Cardiac muscle cell (in vitro differentiated cells and primary cell): ENCODE measurements at regions not wholly inside any gene's neighbourhood (a gene's known extent, or its start where the extent isn't known, plus 50 kb on each side); places are given as distances from the start of the nearest gene placed in this dataset.

Source experiments
- DNase-seq, 2 donors: peaks; one replicate each; pipeline versions ENCODE4 v3.0.0 to v3.0.0-alpha.2; 2010 to 2017; ENCODE audit warnings: low read depth in 1 of 2, low spot score in 1 of 2
- H3K27ac ChIP-seq: fragments of 200-600 bp; sonication (generic); 2 replicates; pipeline ENCODE4 v1.5.1; 2016
- H3K27me3 ChIP-seq: fragments of 200-600 bp; sonication (generic); 2 replicates; pipeline ENCODE4 v1.6.0; 2016; ENCODE audit warnings: control low read depth
- H3K36me3 ChIP-seq: fragments of 200-600 bp; sonication (generic); 2 replicates; pipeline ENCODE4 v1.5.1; 2016; ENCODE audit warnings: control low read depth
- H3K4me1 ChIP-seq: fragments of 200-600 bp; sonication (generic); 2 replicates; pipeline ENCODE4 v1.8.1; 2017; ENCODE audit warnings: low read depth, mild to moderate bottlenecking, mixed run types
- H3K4me3 ChIP-seq: fragments of 200-600 bp; sonication (generic); 2 replicates; pipeline ENCODE4 v1.5.1; 2016; ENCODE audit warnings: mild to moderate bottlenecking
- H3K9me3 ChIP-seq: fragments of 200-600 bp; sonication (generic); 2 replicates; pipeline ENCODE4 v1.5.1; 2017; ENCODE audit warnings: low read depth, mild to moderate bottlenecking, control low read depth
- TF ChIP-seq, protein P1 (sequence below): IDR thresholded peaks from 2 replicates; pipeline ENCODE4 v1.5.1; 2012; ENCODE audit warnings: low read depth, mild to moderate bottlenecking, low read length

- Histone ChIP-seq H3K27me3 (no peaks in the 10 kb centered on the region), H3K4me3 (no peak overlapping the region), H3K4me1 (peaks cover 29% of the 10 kb centered on the region), H3K27ac (no peak overlapping the region), H3K36me3 (no peaks in the 10 kb centered on the region), H3K9me3 (no peaks in the 10 kb centered on the region)
- TF ChIP-seq, protein P1, sequence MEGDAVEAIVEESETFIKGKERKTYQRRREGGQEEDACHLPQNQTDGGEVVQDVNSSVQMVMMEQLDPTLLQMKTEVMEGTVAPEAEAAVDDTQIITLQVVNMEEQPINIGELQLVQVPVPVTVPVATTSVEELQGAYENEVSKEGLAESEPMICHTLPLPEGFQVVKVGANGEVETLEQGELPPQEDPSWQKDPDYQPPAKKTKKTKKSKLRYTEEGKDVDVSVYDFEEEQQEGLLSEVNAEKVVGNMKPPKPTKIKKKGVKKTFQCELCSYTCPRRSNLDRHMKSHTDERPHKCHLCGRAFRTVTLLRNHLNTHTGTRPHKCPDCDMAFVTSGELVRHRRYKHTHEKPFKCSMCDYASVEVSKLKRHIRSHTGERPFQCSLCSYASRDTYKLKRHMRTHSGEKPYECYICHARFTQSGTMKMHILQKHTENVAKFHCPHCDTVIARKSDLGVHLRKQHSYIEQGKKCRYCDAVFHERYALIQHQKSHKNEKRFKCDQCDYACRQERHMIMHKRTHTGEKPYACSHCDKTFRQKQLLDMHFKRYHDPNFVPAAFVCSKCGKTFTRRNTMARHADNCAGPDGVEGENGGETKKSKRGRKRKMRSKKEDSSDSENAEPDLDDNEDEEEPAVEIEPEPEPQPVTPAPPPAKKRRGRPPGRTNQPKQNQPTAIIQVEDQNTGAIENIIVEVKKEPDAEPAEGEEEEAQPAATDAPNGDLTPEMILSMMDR: no peak
- no peak for DNase-seq
Measured at GRCh38 chr7:109125001-109125400, 555.3 kb downstream of the DNAJB9 start.

DNA sequence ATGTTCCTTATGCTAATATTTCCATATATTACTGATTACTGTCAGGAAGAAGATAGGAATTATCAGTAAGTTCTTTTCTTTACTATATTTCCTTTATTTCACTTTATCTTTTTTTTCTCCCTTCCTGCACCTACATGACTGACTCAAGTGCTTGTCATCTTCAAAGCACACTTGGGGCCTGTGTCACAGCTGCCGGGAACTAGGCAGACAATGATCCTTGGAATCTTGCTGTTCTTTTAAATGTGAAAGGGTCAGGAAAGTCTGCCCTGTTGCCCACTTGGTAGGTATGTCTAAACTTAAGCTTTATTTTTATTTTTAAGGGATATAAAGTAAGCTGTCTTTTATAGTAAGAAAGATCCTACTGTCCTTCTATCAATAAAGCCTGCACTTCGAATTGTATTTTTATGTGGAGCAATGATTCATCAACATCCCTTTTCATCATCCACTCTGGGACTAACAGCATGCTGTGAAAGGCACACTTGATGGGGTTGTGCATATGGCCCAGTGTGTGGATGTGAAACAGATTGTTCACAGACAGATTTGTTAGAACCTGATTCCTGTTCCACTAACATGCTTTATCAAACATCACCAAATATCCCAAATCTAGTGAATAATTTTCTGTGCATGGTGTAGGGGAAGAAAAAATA is 556.9 kb downstream of the DNAJB9 start:
- H3K4me3 ChIP-seq: no peak overlapping the region
- H3K4me1 ChIP-seq: peaks cover 29% of the 10 kb centered on the region
- no peaks in the 10 kb centered on the region for H3K9me3 ChIP-seq
- H3K27me3 ChIP-seq: no peaks in the 10 kb centered on the region
- H3K36me3 ChIP-seq: no peaks in the 10 kb centered on the region
- TF ChIP-seq, protein P1: no peak
- H3K27ac ChIP-seq: peak overlapping the region; percentile 56
- DNase-seq: peak; percentile 12 to 53

DNA sequence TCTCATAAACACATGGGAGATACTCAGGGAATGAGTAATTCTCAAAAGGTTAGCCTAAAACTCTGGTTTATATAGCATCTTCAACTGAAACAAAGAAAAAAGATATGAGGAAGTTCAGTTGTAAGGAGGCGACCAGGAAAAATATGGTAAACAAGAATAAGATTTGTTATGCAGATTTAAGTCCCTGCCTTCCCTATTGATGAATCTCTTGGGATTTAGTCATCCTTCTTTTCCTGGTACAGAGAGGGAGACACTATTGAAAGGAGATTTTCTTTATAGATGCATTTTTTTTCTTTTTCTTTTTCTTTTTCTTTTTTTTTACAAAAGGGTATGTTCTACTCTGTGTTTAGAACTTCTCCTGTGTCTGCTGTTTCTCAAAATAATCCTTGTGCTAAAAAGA is 557.5 kb downstream of the DNAJB9 start:
- TF ChIP-seq, protein P1: no peak
- Histone ChIP-seq H3K9me3 (no peaks in the 10 kb centered on the region), H3K36me3 (no peaks in the 10 kb centered on the region), H3K27ac (no peak overlapping the region), H3K4me3 (no peak overlapping the region), H3K27me3 (no peaks in the 10 kb centered on the region), H3K4me1 (peaks cover 29% of the 10 kb centered on the region)
- DNase-seq: no peak

- H3K27me3 ChIP-seq: no peaks in the 10 kb centered on the region
- H3K36me3 ChIP-seq: no peaks in the 10 kb centered on the region
- TF ChIP-seq, protein P1: no peak
- H3K9me3 ChIP-seq: no peaks in the 10 kb centered on the region
- DNase-seq: no peak
- H3K27ac ChIP-seq: no peak overlapping the region
- H3K4me3 ChIP-seq: no peak overlapping the region
- peaks cover 13% of the 10 kb centered on the region for H3K4me1 ChIP-seq
Measured at GRCh38 chr7:109131141-109131540, 561.5 kb downstream of the DNAJB9 start.

DNA sequence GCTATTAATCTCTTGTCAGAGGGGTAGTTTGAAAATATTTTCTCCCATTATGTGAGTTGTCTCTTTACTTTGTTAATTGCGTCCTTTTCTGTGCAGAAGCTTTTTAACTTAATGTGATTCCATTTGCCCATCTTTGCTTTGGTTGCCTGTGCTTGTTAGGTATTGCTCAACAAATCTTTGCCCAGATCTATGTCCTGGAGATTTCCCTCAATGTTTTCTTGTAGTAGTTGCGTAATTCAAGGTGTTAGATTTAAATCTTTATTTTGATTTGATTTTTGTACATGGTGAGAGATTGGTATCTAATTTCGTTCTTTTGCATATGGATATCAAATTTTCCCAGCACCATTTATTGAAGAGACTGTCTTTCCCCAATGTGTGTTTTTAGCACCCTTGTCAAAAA is 567.2 kb downstream of the DNAJB9 start:
- TF ChIP-seq, protein P1: no peak
- Histone ChIP-seq H3K4me3 (no peak overlapping the region), H3K4me1 (no peaks in the 10 kb centered on the region), H3K27ac (no peak overlapping the region), H3K36me3 (no peaks in the 10 kb centered on the region), H3K9me3 (no peaks in the 10 kb centered on the region), H3K27me3 (no peaks in the 10 kb centered on the region)
- no peak for DNase-seq
